ENCODE measurements at regions not wholly inside any gene's neighbourhood (a gene's known extent, or its start where the extent isn't known, plus 50 kb on each side); places are given as distances from the start of the nearest gene placed in this dataset.

DNA sequence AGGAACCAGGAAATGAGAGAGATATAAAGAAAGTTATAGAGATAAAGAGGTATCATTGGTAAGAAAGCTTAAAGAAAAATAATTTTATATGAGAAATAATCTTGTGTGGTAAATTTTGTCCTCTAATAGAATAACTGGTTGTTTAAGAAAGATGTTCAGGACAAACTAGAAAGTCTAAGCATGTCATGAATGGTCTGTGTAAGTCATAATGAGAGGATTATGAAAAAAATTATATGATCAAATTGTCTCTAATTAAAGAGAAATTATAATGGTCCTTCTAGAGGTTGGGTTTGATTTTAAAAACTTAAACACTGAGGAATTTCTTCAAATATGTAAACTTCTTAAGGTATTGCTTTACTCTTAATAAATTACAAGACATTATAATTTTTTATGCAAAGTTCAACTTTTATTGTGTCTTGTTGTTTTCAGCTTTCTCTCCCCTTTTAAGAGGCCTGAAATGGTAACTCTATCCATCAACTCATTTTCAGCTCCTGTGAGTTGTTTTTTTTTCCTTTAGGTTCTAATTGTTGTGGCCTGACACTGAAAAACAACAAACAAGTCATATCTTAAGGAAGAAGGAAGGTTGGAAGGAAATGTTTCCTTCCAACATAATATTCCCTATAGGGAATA, 88.2 kb upstream of the CNOT2 start:
- Histone ChIP-seq H3K36me3 (no peaks in the 10 kb centered on the region), H3K27me3 (no peaks in the 10 kb centered on the region), H3K9me3 (no peaks in the 10 kb centered on the region), H3K27ac (no peak overlapping the region), H3K4me1 (ENCODE audit: insufficient read depth) (no peaks in the 10 kb centered on the region), H3K4me3 (no peak overlapping the region)
- intact Hi-C loops (cut with DNase I) = loop anchor here in 1 of 4 donors (5.0 kb wide), 1 partner anchor 193 kb away; no protein-coding TSS in a partner anchor
- no peak for DNase-seq
- no peak for TF ChIP-seq POLR2A (IDR thresholded peaks at IDR 0.05)

DNA sequence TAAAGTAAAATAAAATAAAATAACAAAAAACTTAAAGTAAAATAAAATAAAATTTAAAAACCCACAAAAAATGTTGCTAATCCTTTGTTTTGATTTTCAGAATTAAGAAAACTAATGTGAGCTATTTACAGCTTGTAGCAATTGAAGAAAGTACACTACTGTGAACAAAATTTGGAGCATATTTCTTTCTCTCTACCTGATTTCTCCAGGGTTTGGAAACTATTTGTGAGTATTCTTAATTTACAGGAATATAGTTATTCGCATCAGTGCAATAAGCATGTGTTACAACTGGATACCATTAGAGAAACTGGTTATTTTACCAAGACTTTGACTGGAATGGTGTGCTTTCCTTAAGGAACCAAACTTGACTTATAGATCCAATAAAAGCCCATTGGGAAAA, 86.1 kb upstream of the CNOT2 start:
- intact Hi-C loops (cut with DNase I) = no loop called here
- H3K36me3 ChIP-seq = no peaks in the 10 kb centered on the region

DNA sequence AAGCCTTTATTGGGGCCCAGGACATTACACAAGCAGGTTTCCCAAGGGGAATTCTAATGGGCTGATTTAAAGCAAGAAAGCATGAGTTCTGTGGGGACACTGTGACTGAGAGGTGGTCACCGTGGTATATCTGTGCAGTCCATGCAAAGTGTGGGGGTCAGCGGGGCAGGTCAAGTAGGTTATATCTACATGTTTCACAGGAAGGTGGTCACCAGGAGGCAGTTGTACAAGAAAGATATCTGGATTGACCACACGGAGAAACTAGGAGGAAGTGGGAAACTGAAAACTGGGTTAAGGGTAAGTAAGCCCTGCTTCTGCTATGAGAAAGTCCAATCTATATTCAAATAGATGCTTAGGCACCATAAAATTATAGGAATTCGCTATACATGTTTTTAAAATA, 77.8 kb upstream of the CNOT2 start:
- Histone ChIP-seq H3K36me3 (no peaks in the 10 kb centered on the region), H3K9me3 (no peaks in the 10 kb centered on the region), H3K27me3 (no peaks in the 10 kb centered on the region), H3K27ac (no peak overlapping the region), H3K4me3 (no peak overlapping the region), H3K4me1 (ENCODE audit: insufficient read depth) (no peaks in the 10 kb centered on the region)
- DNase-seq = no peak
- intact Hi-C loops (cut with DNase I) = no loop called here
- 83 to 87% (median 86%) methylated on average over 4 of the region's 4 CpGs for WGBS, 3 donors
- TF ChIP-seq EP300 (IDR thresholded peaks at IDR 0.05) = no peak
- no peak for TF ChIP-seq POLR2A (IDR thresholded peaks at IDR 0.05)
- TF ChIP-seq, protein P1, sequence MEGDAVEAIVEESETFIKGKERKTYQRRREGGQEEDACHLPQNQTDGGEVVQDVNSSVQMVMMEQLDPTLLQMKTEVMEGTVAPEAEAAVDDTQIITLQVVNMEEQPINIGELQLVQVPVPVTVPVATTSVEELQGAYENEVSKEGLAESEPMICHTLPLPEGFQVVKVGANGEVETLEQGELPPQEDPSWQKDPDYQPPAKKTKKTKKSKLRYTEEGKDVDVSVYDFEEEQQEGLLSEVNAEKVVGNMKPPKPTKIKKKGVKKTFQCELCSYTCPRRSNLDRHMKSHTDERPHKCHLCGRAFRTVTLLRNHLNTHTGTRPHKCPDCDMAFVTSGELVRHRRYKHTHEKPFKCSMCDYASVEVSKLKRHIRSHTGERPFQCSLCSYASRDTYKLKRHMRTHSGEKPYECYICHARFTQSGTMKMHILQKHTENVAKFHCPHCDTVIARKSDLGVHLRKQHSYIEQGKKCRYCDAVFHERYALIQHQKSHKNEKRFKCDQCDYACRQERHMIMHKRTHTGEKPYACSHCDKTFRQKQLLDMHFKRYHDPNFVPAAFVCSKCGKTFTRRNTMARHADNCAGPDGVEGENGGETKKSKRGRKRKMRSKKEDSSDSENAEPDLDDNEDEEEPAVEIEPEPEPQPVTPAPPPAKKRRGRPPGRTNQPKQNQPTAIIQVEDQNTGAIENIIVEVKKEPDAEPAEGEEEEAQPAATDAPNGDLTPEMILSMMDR (IDR thresholded peaks at IDR 0.05) = no peak

More for the DNA sequence above, 86.1 kb upstream of the CNOT2 start:
- Histone ChIP-seq H3K4me1 (ENCODE audit: insufficient read depth) (no peaks in the 10 kb centered on the region), H3K4me3 (no peak overlapping the region), H3K27me3 (no peaks in the 10 kb centered on the region), H3K9me3 (no peaks in the 10 kb centered on the region), H3K27ac (no peak overlapping the region)
- WGBS, 3 donors = 86 to 91% (median 88%) methylated on average over 1 of the region's 1 CpG
- no peak for TF ChIP-seq EP300 (IDR thresholded peaks at IDR 0.05)
- TF ChIP-seq, protein P1 (IDR thresholded peaks at IDR 0.05) = no peak
- TF ChIP-seq POLR2A (IDR thresholded peaks at IDR 0.05) = no peak
- no peak for DNase-seq

DNA sequence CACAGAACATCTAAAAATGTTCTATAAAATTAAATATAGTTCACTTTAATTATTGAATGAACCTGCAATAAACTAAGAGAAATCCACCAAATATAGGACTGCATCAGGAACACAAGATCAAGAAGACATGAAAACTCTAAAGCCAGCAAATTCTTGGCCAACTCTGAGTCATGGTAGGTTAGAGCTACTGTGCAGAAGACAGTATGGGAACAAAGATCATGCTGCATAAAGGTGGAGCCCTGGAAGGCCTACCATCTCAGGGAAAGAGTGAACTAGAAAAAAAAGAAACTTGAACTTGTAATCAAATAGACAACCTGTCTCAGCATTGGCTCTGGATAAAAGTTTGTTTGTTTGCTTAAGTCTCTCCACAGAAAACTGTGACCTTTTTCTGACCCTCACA, 66.9 kb upstream of the CNOT2 start:
- Histone ChIP-seq H3K27ac (no peak overlapping the region), H3K36me3 (no peaks in the 10 kb centered on the region), H3K27me3 (no peaks in the 10 kb centered on the region), H3K9me3 (no peaks in the 10 kb centered on the region), H3K4me3 (no peak overlapping the region), H3K4me1 (ENCODE audit: insufficient read depth) (no peaks in the 10 kb centered on the region)
- DNase-seq = no peak
- intact Hi-C loops (cut with DNase I) = no loop called here
- TF ChIP-seq, protein P1 (IDR thresholded peaks at IDR 0.05) = no peak
- no peak for TF ChIP-seq POLR2A (IDR thresholded peaks at IDR 0.05)
- no peak for TF ChIP-seq EP300 (IDR thresholded peaks at IDR 0.05)

DNA sequence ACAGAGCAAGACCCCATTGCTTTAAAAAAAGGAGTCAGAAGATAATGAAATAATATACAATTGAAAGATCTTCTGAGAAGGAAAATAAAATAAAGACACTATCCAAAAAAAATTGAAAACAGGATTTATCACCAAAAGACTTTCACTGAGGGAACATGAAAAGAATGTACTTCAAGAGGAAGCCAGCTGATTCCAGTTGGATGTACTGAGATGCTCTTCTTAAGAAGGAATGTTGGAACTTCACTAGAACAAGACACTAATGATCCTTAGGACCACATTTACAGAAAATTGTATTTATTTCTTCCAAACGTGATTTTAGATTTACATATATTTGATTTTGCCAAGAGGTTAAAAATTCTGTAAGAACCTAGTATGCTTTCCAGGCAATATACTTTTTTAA, 65.6 kb upstream of the CNOT2 start:
- Histone ChIP-seq H3K27ac (no peak overlapping the region), H3K4me1 (ENCODE audit: insufficient read depth) (no peaks in the 10 kb centered on the region), H3K27me3 (no peaks in the 10 kb centered on the region), H3K4me3 (no peak overlapping the region), H3K9me3 (no peaks in the 10 kb centered on the region), H3K36me3 (no peaks in the 10 kb centered on the region)
- TF ChIP-seq EP300 (IDR thresholded peaks at IDR 0.05) (no peak), POLR2A (IDR thresholded peaks at IDR 0.05) (no peak)
- intact Hi-C loops (cut with DNase I) = no loop called here
- no peak for DNase-seq
- 38 to 55% (median 53%) methylated on average over 1 of the region's 1 CpG for WGBS, 3 donors
